Epithelial cell of proximal tubule (primary cell): ENCODE measurements at regions not wholly inside any gene's neighbourhood (a gene's known extent, or its start where the extent isn't known, plus 50 kb on each side); places are given as distances from the start of the nearest gene placed in this dataset.
"Not testable (repeated sequence)": the region's sequence is repeated elsewhere in the genome, so short reads cannot be mapped to it uniquely, and the experiment has no call there.

ENCODE experiments used
- DNase-seq: peaks from one replicate; pipeline ENCODE4 v3.0.0-alpha.2; 2011; ENCODE audit warnings: low read depth
- H3K4me3 ChIP-seq: 2 replicates; pipeline ENCODE4 v1.5.1; 2011; ENCODE audit warnings: low read depth, mild to moderate bottlenecking, low read length
- TF ChIP-seq, protein P1 (sequence below): conservative IDR thresholded peaks from 2 replicates; pipeline ENCODE4 v1.5.1; 2012; ENCODE audit warnings: low read depth, mild to moderate bottlenecking, low read length

- H3K4me3 ChIP-seq: no peak overlapping the region
- peak; percentile 47 for DNase-seq
- TF ChIP-seq, protein P1, sequence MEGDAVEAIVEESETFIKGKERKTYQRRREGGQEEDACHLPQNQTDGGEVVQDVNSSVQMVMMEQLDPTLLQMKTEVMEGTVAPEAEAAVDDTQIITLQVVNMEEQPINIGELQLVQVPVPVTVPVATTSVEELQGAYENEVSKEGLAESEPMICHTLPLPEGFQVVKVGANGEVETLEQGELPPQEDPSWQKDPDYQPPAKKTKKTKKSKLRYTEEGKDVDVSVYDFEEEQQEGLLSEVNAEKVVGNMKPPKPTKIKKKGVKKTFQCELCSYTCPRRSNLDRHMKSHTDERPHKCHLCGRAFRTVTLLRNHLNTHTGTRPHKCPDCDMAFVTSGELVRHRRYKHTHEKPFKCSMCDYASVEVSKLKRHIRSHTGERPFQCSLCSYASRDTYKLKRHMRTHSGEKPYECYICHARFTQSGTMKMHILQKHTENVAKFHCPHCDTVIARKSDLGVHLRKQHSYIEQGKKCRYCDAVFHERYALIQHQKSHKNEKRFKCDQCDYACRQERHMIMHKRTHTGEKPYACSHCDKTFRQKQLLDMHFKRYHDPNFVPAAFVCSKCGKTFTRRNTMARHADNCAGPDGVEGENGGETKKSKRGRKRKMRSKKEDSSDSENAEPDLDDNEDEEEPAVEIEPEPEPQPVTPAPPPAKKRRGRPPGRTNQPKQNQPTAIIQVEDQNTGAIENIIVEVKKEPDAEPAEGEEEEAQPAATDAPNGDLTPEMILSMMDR: no peak
Observed at GRCh38 chr1:64343105-64343822, 126.7 kb upstream of the CACHD1 start.

DNA sequence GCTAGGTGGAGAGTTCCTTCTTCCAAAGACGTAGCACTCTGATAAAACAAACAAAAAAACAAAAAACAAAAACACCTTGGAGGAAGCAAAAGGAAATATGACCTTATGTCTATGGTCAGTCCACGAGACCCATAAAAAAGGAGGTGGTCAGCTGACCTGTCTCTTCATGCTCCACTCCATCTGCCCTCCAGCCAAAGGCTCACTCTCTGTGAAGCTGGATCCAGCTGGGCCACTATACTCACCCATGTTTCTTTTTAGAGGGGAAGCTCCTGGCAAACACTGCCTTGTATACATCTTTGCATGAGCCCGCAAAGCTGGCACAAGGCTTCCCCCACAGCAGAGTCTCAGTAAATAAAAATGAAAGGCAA is 126.1 kb upstream of the CACHD1 start:
- TF ChIP-seq, protein P1: no peak
- H3K4me3 ChIP-seq: no peak overlapping the region
- no peak for DNase-seq

GRCh38 chr1:64348270-64348960 is 121.5 kb upstream of the CACHD1 start:
- TF ChIP-seq, protein P1: no peak
- no peak overlapping the region for H3K4me3 ChIP-seq
- DNase-seq: no peak

- no peak for DNase-seq
- TF ChIP-seq, protein P1: no peak
- no peak overlapping the region for H3K4me3 ChIP-seq
Observed at GRCh38 chr1:64348961-64349648, 120.8 kb upstream of the CACHD1 start.

DNA sequence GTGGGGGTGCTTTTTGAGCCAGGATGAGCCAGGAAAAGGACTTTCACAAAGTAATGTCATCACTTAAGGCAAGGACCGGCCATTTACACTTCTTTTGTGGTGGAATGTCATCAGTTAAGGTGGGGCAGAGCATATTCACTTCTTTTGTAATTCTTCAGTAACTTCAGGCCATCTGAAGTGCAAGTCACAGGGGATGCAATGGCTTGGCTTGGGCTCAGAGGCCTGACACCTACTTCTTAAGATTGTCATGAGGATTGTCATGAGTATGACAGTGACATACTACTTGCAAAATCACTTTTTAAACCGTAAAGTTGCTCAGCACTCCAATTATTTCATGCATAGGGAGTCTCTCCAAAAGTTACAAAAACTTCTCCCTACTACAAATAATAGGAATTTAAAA is 114.4 kb upstream of the CACHD1 start:
- H3K4me3 ChIP-seq, DNase-seq: not testable (repeated sequence)

GRCh38 chr1:64356636-64357256 is 113.2 kb upstream of the CACHD1 start:
- H3K4me3 ChIP-seq: no peak overlapping the region
- no peak for DNase-seq
- TF ChIP-seq, protein P1: no peak

DNA sequence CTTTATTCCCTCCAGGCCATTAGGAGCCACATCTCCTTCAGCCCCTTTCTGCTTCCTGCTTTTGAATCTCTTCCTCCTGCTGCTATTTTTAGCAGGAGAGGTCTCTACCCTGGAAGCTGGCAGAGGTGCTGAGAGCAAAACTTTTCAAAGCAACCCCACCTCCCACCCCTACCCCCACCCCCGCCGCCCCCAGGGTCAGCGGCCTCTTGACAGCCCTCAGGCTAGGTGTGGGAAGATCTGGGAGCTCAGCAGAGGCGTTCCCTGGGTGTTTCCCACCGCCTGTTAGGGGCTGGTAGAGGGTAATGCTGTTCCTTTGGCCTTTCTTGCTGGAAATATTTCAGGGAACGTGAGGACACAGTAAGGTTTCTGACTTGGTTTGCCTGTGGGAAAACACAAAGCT is 112.5 kb upstream of the CACHD1 start:
- TF ChIP-seq, protein P1: no peak
- DNase-seq: no peak
- H3K4me3 ChIP-seq: no peak overlapping the region
